Ishikawa (cell line): ENCODE measurements at regions not wholly inside any gene's neighbourhood (a gene's known extent, or its start where the extent isn't known, plus 50 kb on each side); places are given as distances from the start of the nearest gene placed in this dataset.

Source experiments
- CREB1 ChIP-seq: IDR thresholded peaks from 2 replicates; pipeline ENCODE4 v1.6.1; 2012; ENCODE audit warnings: low read depth
- EGR1 ChIP-seq: IDR thresholded peaks from 2 replicates; pipeline ENCODE4 v1.6.1; 2012
- TAF1 ChIP-seq: IDR thresholded peaks from 2 replicates; pipeline ENCODE4 v1.6.1; 2012; ENCODE audit warnings: low read depth, mild to moderate bottlenecking
- YY1 ChIP-seq: IDR thresholded peaks from 2 replicates; pipeline ENCODE4 v1.6.1; 2012; ENCODE audit warnings: low read depth

GRCh38 chr21:16707274-16707673 lies 805.6 kb upstream of the CXADR start:
- TF ChIP-seq TAF1 (no peak), YY1 (no peak), CREB1 (no peak), EGR1 (no peak)
